Gastrocnemius medialis (tissue), 4 donors: ENCODE measurements at regions not wholly inside any gene's neighbourhood (a gene's known extent, or its start where the extent isn't known, plus 50 kb on each side); places are given as distances from the start of the nearest gene placed in this dataset.

Source experiments
- CTCF ChIP-seq, 5 experiments: fragments of 450-650 bp in 3 of 5; fragments of 200-600 bp in 2 of 5; sonication (generic) in 2 of 5; IDR thresholded peaks in 4 of 5; conservative IDR thresholded peaks in 1 of 5; 1 replicate in 4 of 5; 2 replicates in 1 of 5; pipeline ENCODE4 v1.5.1; 2016 to 2019; ENCODE audit warnings: antibody characterized with exemption in 5 of 5, mild to moderate bottlenecking in 3 of 5, moderate library complexity in 3 of 5
- POLR2A ChIP-seq, 2 donors: fragments of 450-650 bp; IDR thresholded peaks; one replicate each; pipeline ENCODE4 v1.6.1; 2017; ENCODE audit warnings: antibody characterized with exemption in 2 of 2, mild to moderate bottlenecking in 2 of 2, moderate library complexity in 2 of 2

GRCh38 chr9:27672718-27673117 lies 99.4 kb upstream of the C9orf72 start:
- no peak for TF ChIP-seq CTCF (IDR thresholded peaks at IDR 0.05 in 4 of 5, conservative IDR thresholded peaks at IDR 0.05 in 1 of 5)
- no peak for TF ChIP-seq POLR2A (IDR thresholded peaks at IDR 0.05)
